GM18499 (cell line): ENCODE measurements at regions not wholly inside any gene's neighbourhood (a gene's known extent, or its start where the extent isn't known, plus 50 kb on each side); places are given as distances from the start of the nearest gene placed in this dataset.

ENCODE experiments used
- ATAC-seq: cut with Tn5 transposase; IDR thresholded peaks from one replicate; pipeline ENCODE4 v1.9.1; 2021; ENCODE audit warnings: moderate number of reproducible peaks; ENCODE audit not compliant: insufficient read depth, unreplicated experiment

DNA sequence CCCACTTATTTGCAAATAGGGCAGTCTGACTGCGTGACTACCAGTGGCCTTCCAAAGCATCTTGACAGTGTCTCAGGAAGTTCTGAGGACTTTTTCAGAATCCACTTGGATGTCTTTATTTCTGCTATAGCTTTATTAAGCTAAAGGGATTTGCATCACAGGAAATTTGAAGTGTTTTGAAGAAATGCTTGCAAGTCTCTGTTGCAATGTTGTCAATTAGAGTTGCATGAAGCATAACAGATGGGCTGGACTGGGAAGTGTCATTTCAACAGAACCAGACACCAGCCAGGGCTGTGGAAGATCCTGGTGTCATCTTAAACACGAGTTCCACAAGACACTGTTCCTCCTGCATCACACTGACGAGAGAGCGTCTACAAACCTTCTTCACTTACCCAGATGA lies 224.5 kb downstream of the EN1 start:
- ATAC-seq = no peak

DNA sequence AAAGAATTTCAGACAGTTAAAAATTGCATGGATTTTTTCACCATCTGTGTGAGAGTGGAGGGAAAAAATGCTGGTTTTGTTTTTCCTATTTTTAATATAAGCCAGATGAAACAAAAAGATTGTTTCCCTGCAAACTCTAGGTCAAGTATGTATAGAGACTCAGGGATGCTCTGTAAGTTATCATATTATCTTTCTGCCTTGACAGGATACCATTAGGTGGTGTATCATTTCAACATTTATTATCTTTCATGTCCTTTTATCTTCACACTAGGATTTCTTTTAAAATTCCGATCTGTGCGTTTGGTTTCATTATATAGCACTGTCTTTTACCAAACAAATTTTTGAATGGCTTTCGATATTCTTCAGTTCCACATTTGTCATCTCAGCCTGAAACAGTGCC lies 225.3 kb downstream of the EN1 start:
- no peak for ATAC-seq

DNA sequence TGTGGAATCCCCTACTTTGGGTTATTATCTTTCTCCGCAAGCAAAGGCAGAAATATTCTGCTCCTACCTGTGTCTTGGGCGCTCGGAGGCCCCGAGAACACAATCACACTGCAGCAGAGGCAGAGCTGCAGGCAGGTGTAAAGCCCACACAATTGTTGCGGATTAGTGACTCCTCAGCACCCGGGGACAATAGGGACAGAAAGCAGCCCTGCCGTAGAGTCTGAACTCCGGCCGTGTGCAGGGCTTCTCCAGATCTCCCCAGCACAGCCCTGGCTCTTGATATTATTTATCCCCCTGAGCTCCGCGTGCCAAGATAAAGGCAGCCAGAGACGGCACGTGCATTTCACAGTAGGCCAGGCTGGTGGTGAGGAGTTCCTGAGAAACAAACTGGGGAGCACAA lies 229.2 kb downstream of the EN1 start:
- no peak for ATAC-seq

DNA sequence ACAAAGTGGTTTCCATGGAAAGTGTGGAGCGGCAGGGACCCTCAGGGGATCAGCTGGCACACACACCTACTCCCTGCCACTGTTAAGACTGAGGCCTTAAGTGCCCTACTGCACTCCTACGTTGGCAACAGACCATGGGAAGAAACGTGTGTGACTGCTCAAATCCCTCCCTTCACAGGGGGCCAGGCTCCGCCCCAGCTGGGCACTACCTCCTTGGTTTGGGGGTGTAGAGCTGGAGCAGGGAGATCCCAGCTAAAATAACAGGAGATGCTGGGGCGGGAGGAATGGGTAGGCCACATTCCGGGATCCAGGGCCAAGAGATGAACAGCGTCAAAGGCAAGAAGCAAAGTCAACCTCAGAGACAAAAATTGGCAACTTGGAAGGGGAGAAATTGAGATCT lies 231.0 kb downstream of the EN1 start:
- no peak for ATAC-seq

DNA sequence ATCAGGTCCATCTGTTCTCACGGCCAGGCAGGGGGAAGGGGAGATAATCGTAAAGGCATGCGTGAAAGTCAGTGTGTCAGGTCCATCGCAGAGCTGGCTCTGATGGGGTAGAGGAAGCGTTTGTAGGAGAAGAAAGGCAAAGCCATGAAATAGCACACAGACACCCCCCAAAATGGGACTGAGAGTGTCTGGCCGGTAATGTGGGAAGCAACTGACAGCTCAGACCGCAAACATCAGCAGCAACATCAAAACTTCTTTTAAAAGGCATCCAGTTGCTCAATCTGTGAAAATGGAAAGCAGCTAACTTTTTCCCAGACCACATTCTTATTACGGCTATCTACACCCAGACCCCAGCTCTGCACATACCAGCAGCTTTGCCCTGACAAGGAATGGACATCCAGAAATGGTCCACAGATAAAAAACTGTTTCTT lies 232.6 kb downstream of the EN1 start:
- no peak for ATAC-seq

DNA sequence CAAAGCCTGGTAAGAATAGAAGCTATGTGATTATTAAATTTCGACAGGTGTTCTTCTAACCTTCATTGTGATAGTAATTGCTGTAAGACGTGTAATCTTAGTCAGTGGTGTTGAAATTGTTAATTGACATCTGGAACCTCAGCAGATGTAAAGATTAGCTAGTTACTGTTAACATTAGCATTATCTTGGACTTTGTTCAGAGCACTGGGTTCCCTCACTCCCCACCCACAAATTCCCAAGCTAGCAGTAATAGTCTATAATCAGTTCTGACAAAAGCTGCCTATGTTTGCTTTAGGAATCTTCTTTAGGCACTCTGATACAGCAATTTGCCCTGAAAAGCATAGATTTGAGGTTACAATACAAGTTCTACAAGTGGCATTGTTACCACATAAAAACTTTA lies 233.7 kb downstream of the EN1 start:
- ATAC-seq = no peak

DNA sequence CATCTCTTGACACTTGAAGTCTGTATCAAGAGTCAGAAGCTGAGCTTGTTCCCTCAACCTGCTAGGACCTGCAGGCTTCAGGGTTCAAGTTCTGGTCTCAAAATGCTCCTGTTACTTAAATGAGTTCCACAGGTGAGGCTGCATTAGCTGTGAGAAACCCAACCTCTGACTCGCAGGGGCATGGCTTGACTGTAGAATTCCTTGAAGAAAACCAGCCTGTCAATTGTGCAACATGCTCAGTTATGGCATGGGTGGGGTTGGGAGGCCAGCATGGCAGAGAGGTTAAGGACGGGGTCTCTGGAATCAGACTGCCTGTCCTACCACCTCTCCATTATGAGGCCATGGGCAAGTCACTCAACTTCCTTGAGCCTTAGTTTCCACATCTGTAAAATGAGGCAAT lies 235.8 kb downstream of the EN1 start:
- no peak for ATAC-seq

DNA sequence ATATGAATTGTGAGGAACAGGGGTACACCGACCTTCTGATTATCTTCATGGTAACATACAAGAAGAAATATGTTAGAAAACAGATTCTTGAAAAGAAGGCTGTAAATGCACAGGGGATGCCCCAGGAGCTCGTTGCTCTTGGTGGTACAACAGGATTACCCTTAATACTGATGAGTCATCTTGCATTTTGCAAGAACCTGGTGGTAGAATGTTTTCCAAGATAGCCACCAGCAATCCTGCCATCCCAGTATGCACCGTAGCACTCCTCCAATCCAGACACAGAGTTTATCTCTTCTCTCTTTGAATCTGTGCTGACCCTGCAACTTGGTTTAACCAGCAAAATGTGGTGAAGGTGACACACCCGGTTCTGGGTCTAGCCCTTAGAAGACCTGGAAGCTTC lies 238.3 kb downstream of the EN1 start:
- no peak for ATAC-seq

DNA sequence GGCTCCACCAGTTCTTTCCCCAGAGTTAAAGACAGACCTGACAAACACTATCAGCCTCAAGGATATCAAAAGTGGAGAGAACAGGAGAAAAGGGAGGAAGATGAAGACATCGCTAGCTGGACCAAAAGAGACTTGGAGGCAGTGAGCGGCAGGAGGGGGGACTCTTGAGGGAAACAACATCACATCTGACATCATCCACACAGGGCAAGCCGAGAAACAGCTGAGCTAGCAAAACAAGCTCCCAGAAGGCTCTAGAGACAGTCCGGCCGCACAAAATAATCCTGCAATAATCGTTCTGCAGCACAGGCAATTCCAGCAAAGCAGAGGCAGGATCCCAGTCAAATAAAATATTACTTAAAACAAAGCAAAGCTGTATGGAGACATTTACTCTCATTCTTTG lies 239.8 kb downstream of the EN1 start:
- ATAC-seq = no peak

DNA sequence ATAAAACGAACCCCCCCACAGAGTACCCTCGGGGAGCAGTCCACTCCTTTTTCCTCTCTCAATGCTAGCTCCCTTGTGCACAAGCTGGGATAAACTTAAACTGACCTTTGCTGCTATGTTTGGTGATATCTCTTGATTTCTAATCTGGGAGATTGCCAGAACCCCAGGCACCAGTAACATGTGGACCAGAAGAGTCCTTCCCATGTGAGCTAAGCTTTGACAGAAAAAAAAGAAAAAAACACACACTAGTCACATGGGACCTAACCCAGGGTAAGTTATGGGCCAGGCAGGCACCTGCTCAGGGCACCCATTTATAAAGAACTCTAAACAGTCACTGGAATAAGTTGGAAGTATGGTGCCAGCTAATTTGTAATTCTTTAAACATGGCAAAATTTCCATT lies 242.6 kb downstream of the EN1 start:
- no peak for ATAC-seq

DNA sequence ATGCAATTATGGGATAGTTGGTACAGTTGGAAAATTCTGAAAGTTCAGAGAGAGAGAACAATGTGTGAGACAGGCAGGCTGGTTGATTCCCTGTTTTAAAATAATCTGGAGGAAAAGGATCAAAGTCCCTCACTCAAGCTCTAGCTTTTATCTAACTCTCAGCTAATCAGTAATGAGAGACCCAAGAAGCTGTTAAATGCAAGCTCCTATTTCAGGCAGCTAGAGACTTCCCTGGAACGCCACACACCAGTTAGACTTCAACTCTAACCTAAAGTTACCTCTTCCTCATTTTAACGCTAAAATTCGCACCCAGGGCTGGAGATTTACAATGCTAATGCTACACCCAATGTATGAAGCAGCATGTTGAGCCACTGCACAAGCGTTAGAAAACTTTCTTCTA lies 243.1 kb downstream of the EN1 start:
- no peak for ATAC-seq

DNA sequence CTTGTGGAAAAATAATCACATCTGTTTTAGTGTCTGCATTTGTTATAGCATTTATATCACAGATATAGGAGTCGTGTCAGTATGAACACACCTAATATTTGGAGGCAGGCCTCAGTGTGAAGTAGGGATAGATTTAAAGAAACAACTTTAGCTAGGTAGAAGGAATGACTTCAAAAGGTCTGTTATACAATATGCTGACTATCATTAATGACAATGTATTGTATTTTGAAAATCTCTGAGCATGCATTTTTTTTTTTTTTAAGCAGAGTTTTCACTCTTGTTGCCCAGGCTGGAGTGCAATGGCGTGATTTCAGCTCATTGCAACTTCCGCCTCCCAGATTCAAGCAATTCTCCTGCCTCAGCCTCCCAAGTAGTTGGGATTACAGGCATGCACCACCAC lies 248.3 kb downstream of the EN1 start:
- no peak for ATAC-seq

DNA sequence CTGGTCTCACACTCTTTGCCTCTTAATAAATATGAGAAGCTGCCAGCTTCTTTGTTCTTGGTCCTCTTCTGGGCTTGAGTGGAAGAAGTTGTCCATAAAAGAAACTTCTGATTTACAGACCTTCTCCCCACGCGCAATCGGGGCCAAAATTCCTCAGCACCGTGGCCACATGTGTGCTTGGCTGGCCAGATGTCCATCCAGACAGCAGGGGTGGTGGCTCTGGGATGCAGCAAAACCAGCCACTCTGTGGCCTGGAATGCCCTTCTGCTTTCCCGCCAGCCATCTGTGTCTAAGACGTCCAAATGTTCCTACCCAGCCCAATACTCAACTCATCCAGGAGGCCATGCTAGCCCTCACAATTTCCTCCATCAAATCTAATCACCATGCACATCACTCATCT lies 250.8 kb downstream of the EN1 start:
- no peak for ATAC-seq

DNA sequence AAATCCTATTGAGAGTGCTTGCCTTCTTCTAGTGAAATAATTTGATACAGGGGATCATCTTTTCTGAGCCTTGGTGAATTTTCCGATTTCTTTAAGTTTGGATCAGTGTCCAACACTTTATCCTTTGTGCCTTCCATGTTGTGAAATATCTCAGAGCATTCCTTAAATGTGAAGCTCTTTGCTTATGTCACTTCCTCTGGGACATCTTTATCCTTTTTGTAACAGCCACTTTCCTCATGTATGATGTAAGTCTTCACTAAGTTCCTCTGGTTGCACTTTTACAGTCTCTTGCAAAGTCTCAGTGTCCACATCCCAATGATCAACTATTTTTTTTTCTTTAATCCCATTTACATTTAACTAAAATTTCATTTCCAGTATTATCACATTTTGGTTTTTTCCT lies 254.2 kb downstream of the EN1 start:
- ATAC-seq = no peak

DNA sequence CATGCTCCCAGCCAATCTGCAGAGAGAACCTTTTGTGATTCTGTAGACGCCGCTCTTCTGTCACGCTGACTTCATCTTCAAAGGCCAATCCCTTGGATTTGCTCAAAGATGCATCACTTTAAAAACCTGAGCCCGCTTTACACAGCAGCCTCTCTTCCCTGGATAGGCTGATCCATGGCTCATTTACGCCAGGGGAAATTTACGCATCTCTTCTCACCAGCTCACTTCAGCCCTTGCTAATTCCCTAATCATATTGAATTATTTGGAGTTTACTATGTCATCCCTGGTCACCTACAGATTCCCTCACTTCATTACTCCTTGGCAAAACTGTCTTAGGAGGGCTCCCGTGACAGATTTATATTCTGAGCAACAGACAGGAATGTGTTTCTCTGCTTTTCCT lies 256.2 kb downstream of the EN1 start:
- no peak for ATAC-seq

DNA sequence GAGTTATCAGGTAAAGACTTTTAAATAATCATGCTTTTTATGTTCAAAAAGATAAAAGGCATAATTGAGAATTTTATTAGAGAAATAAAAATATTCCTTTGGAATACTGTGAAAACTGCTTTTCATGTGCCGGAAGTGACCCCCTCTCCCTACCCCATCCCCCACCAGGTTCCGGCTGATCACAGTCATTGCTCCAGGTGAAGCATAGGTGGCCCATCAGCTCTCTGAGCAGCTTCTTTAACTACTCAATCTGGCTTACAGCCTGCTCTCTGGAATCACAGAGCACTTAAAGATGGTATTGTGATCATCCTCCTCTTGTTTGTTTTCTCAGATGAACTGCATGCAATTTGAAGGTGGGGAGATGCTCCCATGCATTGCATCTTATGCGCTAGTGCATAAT lies 257.7 kb downstream of the EN1 start:
- ATAC-seq = no peak

DNA sequence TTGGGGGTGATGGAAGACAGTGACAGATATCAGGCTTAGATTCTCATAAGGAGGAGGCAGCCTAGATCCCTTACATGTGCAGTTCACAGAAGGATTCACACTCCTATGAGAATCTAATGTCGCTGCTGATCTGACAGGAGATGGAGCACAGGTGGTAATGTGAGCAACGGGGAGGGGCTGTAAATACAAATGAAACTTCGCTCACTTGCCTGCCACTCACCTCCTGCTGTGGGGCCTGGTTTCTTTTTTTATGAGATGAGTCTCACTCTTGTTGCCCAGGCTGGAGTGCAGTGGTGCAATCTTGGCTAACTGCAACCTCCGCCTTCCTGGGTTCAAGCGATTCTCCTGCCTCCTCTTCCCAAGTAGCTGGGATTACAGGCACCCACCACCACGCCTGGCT lies 258.6 kb downstream of the EN1 start:
- ATAC-seq = no peak

DNA sequence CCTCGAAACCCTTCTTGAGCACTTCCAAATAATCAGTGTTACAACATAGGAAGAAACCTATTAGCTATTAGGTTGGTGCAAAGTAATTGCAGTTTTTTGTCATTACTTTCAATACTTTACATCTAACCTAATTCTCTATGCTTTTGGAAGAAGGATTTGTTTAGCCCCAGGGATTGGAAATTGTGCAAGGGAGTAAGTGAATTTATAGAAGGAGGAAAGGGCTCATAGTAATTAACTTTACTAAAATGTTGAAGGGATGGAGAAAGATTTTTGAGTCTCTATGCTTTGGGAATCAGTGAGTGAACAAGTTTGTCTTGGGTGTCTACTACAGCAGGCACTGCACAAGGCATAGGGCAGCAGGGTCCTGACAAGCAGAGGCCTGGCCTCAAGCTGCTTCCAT lies 261.1 kb downstream of the EN1 start:
- no peak for ATAC-seq

DNA sequence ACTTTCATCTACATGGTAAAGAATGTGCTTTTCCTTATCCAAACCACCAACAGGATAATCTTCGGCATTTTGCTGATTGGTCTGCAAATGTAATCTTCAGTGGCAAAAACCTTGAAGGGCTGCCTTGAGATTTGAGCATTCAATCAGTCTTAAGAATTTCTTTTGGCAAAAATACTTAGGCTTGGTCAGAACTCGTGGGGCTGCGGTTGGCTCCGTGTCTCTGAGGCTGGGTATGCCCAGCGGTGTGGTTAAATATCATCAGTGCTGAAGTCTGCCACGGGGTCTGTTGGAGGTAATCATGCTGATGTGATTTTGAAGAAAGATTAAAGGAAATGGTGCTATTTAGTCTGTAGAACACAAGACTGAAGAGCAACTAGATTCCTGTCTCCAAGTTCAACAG lies 262.6 kb downstream of the EN1 start:
- ATAC-seq = no peak

DNA sequence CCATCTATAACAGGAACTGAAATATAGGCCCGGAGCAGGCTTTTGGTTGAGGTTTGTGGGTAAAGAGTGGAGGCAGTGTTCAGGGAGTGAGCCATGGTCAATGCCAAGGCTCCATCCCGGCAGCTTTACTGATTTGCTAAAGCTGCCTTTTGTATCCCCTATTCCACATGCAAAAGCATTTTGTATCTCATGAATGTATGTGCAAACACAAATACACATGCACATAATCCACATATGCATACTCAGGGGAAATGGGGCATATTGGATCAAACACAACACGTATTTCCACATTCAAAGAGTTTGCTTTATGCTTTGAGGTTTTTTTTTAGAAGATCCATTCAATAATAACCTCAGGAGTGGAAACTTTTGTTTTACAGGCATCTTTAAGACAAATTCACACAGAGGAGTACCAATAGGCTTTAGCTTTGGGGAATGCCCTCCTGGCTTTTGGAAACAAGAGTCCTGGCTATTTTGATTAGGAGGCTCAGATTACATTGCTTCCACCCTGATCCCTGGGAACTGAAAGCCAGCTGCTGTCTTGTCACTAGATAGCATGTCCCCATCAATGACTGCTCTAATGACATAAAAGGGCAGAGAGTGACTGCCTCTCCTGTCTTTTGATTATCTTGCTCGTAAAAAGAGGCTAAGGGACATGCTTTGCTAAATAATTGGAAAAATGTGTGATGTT lies 263.2 kb downstream of the EN1 start:
- ATAC-seq = no peak

DNA sequence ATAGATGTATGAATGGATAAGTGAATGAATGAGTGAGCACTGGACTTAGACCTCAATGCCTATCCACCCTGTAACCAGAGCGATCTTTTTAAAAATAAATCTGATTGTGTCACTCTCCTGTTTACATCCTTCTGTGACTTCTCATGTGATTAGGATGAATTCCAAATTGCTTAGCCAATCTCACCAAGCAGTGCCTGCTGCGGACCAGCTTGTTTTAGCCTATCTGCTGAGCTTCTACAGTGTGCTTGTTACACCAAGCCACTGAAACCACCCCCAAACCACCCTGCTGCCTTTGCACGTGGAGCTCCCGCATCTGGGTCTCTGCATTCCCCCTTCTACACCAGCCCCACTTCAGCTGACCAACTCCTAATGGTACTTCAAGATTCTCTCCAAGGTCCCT lies 265.4 kb downstream of the EN1 start:
- no peak for ATAC-seq

DNA sequence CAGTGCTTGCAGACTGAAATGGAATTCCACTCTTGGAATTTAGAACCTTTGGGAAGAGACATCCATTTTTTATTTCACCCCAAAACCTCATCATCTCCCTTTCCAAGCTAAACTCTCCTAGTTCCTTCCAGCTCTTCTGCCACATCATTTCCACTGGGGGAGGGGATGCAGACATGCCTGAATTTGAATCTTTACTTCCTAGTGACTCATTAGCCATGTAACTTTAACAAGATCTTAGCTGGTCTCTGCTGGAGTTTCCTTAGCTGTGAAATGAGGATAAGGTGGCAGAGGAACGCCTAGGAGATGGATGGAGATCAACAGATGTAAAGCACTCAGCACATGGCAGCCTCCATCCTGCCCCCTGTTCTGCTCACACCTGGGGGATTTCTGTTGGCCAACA lies 266.8 kb downstream of the EN1 start:
- ATAC-seq = no peak

DNA sequence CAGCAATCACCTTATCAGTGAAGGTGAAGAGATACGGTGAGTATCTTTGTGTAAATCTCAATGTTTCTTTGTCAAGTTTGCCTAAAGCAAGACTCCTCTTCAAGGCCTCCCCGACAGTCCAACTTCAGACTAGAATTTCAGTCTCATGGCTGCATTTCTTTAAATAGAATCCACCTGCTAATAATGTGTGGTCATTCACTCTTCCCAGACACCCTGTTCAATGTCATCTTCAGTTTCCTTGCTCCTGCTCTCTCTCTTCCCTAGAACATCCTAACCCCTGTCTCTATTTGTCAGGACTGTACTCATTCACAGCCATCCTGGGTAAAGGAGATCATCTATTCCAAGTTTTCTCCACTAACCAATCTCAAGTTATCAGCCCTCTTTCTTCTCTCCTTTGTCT lies 267.3 kb downstream of the EN1 start:
- no peak for ATAC-seq
